Fibroblast of mammary gland (primary cell): ENCODE measurements at regions not wholly inside any gene's neighbourhood (a gene's known extent, or its start where the extent isn't known, plus 50 kb on each side); places are given as distances from the start of the nearest gene placed in this dataset.
A peak's percentile ranks its signal among the peaks of the same experiment; 100 is the strongest.

Experiments
- DNase-seq: peaks from one replicate; pipeline ENCODE4 v3.0.0-alpha.2; 2010; ENCODE audit warnings: low read depth
- H3K4me3 ChIP-seq: 2 replicates; pipeline ENCODE4 v1.5.1; 2011; ENCODE audit warnings: low read depth, mild to moderate bottlenecking, low read length, moderate library complexity; ENCODE audit not compliant: control insufficient read depth
- CTCF ChIP-seq: conservative IDR thresholded peaks from 2 replicates; pipeline ENCODE4 v1.5.1; 2011; ENCODE audit warnings: low read depth, low read length, inconsistent platforms; ENCODE audit not compliant: control insufficient read depth, insufficient read depth

DNA sequence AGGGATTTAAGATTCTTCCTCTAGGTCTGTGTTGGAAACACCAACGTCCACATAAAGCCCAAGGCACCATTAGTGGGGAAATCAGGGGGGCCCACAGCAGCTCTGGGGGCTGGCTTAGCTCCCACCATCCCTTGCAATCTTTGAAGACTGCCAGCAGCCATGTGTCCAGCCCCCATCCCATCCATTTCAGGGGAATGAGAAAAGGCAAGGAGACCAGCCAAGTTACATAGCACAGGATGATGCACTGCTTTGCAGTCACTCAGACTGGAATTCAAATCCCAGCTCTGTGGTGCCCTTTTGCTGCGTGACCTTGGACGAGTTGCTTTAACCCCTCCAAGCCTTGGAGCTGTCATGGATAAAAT is 108.9 kb upstream of the ZMIZ1 start:
- no peak overlapping the region for H3K4me3 ChIP-seq
- TF ChIP-seq CTCF: no peak
- DNase-seq: peak; percentile 25

- TF ChIP-seq CTCF: no peak
- no peak overlapping the region for H3K4me3 ChIP-seq
- peak; percentile 96 for DNase-seq
Observed at GRCh38 chr10:78960316-78960800, 108.4 kb upstream of the ZMIZ1 start.

- TF ChIP-seq CTCF: no peak
- H3K4me3 ChIP-seq: no peak overlapping the region
- no peak for DNase-seq
Observed at GRCh38 chr10:78961760-78962159, 107.0 kb upstream of the ZMIZ1 start.

DNA sequence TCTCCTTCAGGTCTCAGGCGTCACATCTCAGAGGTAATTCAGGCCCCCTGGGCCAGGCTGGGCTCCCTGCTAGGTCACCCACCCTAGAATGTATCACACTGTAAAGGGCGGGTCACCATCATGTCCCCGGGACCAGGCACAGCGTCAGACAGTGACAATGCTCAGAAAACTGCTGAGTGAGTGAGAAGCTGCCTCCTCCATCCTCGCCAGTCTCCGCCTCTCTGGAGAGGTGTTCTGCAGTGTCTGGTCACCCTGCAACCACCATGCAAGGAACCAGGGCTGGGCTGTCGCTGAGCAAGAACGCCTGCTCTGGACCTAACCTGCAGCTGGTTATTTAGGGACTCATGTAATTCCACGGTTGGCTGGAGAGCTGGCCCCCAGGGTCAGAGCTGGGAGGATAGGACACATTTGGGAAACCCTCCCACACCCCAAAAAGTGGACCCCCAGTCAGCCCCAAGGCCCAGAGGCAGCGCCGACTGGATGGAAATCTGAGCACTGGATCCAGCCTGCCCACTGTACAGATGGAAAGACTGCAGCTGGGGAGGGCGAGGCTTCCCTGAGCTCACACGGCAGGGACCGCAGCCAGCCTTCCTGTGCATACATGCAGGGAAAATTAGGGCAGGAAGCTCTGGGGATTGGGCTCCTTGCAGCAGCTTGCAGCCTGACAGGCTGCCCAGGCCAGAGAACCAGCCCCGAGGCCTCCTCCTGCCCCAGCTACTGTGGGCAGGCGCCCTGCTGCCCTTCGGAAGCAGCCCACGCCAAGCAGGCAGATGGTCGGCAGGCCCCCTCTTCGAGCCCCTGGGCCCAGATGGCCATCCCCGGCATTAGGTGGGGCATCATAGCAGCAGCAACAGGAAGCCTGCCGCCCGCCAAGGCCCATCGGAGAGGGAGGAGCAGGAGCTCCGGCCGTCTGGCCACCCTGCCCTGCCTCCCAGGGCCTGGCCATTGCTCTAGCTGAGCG is 105.4 kb upstream of the ZMIZ1 start:
- TF ChIP-seq CTCF: no peak
- H3K4me3 ChIP-seq: no peak overlapping the region
- no peak for DNase-seq

GRCh38 chr10:78964274-78964951 is 104.4 kb upstream of the ZMIZ1 start:
- no peak for TF ChIP-seq CTCF
- no peak for DNase-seq
- H3K4me3 ChIP-seq: no peak overlapping the region

DNA sequence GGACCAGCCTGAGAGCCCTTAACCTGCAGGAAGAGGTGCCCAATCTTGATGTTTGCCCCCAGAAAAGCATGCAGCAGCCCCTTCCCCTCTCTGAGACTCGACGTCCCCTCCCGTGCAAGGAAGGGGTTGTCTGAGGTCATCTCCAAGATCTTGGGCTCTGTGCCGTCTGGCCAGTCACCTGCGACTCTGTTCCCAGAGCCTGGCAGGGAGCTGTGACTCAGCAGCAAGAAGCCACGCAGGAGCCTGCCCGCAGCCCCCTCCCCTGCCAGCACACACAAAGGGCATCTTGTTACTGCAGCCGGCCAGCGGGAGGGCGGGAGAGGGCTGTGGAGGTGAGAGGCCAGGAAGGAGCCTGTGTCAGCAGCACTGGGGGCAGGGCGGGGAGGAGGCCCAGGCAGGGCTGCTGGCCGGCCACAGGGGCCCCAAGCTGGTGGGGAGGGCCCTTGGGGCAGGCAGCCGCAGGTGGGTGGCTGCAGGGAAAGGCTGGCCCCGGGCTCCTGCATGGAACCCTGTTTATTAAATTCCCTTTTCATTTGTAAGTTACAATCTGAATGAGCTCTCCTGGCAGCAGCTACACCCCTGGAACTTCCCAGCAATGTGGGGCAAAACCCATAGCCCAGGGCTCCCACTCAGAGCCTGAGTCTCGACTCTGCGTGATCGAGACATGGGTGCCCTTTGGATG is 103.7 kb upstream of the ZMIZ1 start:
- no peak for TF ChIP-seq CTCF
- DNase-seq: peak; percentile 33
- no peak overlapping the region for H3K4me3 ChIP-seq
